MCF 10A (cell line): ENCODE measurements at regions not wholly inside any gene's neighbourhood (a gene's known extent, or its start where the extent isn't known, plus 50 kb on each side); places are given as distances from the start of the nearest gene placed in this dataset.

Experiments used
- BruUV-seq: library from RNA; stranded (reverse); fragments of 400-500 nt; replicated peaks from 2 replicates; lab custom pipeline; 2021; lab: Mats Ljungman, UMichigan
- CTCF ChIA-PET: fragments of 300-600 bp; sonication (Branson Sonifier 250); formaldehyde crosslinking; extraction: SDS; loops from one replicate; lab custom pipeline; 2021; ENCODE audit warnings: antibody characterized with exemption, inconsistent platforms; lab: Yijun Ruan, JAX
- POLR2A ChIA-PET: fragments of 300-600, 350-650 bp; sonication (Branson Sonifier 250); formaldehyde crosslinking; extraction: SDS; loops from one replicate; lab custom pipeline; 2020; ENCODE audit warnings: antibody characterized with exemption, inconsistent platforms; lab: Yijun Ruan, JAX
- DNase-seq: peaks from one replicate; pipeline ENCODE4 v3.0.0-alpha.2; 2018; ENCODE audit not compliant: unreplicated experiment
- H3K27ac Mint-ChIP-seq: one replicate; pipeline ENCODE4 v1.8.0; 2022; ENCODE audit warnings: mild to moderate bottlenecking, low read depth, mixed read lengths; ENCODE audit not compliant: unreplicated experiment
- H3K27me3 Mint-ChIP-seq: one replicate; pipeline ENCODE4 v1.8.0; 2022; ENCODE audit warnings: mixed read lengths; ENCODE audit not compliant: insufficient read depth, unreplicated experiment
- H3K36me3 Mint-ChIP-seq: one replicate; pipeline ENCODE4 v1.8.0; 2022; ENCODE audit warnings: mild to moderate bottlenecking, moderate library complexity, mixed read lengths; ENCODE audit not compliant: insufficient read depth, unreplicated experiment
- H3K4me1 Mint-ChIP-seq: one replicate; pipeline ENCODE4 v1.8.0; 2022; ENCODE audit warnings: mixed read lengths; ENCODE audit not compliant: insufficient read depth, unreplicated experiment
- H3K4me3 Mint-ChIP-seq: one replicate; pipeline ENCODE4 v1.8.0; 2022; ENCODE audit warnings: mild to moderate bottlenecking, moderate library complexity, mixed read lengths; ENCODE audit not compliant: unreplicated experiment
- H3K9me3 Mint-ChIP-seq: one replicate; pipeline ENCODE4 v1.8.0; 2022; ENCODE audit warnings: mixed read lengths; ENCODE audit not compliant: unreplicated experiment
- intact Hi-C: fragments of 100-400 bp; cut with micrococcal nuclease; formaldehyde crosslinking; loops from 2 replicates; pipeline ENCODE4 v1.14.1; 2022
- TF ChIP-seq, protein P1 (sequence below): fragments of 200-600 bp; IDR thresholded peaks from one replicate; pipeline ENCODE4 v1.8.0; 2022; ENCODE audit warnings: antibody characterized with exemption, mild to moderate bottlenecking; ENCODE audit not compliant: unreplicated experiment

DNA sequence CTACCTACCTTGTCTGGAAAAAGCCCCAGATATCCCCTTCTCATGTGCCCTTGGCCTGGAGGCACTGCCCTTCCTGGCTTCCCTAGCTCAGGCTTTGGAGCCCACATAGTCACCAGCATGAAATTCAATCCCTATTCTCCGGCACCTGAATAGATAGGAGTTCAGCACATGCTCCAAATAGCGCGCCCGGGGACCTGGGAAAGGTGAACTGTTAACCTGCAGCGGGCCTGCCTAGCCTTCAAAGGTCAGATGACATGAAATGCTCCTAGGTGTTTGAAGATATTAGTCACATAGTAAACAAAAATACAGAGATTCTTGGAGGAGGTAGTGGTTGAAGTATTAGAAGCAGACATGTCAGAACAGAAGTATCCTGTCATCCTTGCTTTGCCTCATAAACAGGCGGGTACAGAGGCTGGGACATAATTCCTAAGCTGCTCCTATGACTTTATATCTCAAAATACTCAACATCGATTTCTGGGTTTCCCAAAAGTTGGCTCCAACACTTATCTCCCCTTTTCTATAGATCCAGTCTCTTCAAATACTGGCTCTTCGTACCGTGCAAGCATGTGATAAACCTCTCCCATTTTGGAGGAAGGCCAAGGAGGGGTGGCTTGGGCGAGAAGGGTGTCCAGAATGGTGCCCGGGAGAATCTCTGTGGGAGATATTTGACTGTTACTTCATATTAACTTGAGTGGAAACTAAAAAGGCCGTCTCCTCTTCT is 88.0 kb upstream of the ANKH start:
- H3K9me3 Mint-ChIP-seq = no peaks in the 10 kb centered on the region
- H3K4me3 Mint-ChIP-seq = peak overlapping the region; percentile 43
- H3K27ac Mint-ChIP-seq = peak overlapping the region; percentile 79
- peak; percentile 70 for DNase-seq
- POLR2A ChIA-PET = interaction anchor here (0.7 to 1.6 kb wide), 8 partner anchors 9 to 390 kb away, joined by 3 to 5 read pairs (median 4); no protein-coding TSS in a partner anchor
- H3K36me3 Mint-ChIP-seq = no peaks in the 10 kb centered on the region
- CTCF ChIA-PET = interaction anchor here (0.6 to 4.2 kb wide), 11 partner anchors 10 to 832 kb away, joined by 3 to 18 read pairs (median 3); no protein-coding TSS in a partner anchor
- H3K27me3 Mint-ChIP-seq = no peaks in the 10 kb centered on the region
- TF ChIP-seq, protein P1, sequence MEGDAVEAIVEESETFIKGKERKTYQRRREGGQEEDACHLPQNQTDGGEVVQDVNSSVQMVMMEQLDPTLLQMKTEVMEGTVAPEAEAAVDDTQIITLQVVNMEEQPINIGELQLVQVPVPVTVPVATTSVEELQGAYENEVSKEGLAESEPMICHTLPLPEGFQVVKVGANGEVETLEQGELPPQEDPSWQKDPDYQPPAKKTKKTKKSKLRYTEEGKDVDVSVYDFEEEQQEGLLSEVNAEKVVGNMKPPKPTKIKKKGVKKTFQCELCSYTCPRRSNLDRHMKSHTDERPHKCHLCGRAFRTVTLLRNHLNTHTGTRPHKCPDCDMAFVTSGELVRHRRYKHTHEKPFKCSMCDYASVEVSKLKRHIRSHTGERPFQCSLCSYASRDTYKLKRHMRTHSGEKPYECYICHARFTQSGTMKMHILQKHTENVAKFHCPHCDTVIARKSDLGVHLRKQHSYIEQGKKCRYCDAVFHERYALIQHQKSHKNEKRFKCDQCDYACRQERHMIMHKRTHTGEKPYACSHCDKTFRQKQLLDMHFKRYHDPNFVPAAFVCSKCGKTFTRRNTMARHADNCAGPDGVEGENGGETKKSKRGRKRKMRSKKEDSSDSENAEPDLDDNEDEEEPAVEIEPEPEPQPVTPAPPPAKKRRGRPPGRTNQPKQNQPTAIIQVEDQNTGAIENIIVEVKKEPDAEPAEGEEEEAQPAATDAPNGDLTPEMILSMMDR = no peak
- intact Hi-C loops = no loop called here
- H3K4me1 Mint-ChIP-seq = peaks cover 19% of the 10 kb centered on the region
- BruUV-seq = no TSS peak

DNA sequence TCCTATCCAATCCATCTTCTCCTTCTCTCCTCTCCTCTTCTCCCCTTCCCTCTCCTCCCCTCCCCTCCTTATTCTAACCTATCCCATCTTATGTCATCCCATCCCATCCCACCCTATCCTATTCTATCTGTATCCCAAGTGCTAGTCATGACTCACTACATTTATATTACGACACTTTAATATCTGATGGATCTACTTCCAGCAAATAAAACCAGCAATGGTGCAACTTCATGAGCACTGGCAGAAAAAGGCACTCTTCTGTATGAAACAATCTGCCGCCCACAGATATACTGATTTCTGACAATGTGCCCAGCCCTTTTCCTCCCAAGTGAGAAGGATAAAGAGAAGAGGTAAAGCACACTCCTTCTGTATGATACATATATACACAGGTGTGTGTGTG is 86.6 kb upstream of the ANKH start:
- Mint-ChIP-seq H3K9me3 (no peaks in the 10 kb centered on the region), H3K27ac (no peak overlapping the region), H3K36me3 (no peaks in the 10 kb centered on the region), H3K4me3 (no peak overlapping the region), H3K4me1 (peaks cover 19% of the 10 kb centered on the region), H3K27me3 (no peaks in the 10 kb centered on the region)
- peak; percentile 76 for DNase-seq
- POLR2A ChIA-PET = interaction anchor here (0.5 to 2.0 kb wide), 5 partner anchors 33 to 273 kb away, joined by 3 to 8 read pairs (median 3); no protein-coding TSS in a partner anchor
- no TSS peak for BruUV-seq
- CTCF ChIA-PET = interaction anchor here (0.5 to 4.2 kb wide), 10 partner anchors 9 to 193 kb away, joined by 3 to 18 read pairs (median 4); no protein-coding TSS in a partner anchor
- intact Hi-C loops = no loop called here
- TF ChIP-seq, protein P1 = no peak

DNA sequence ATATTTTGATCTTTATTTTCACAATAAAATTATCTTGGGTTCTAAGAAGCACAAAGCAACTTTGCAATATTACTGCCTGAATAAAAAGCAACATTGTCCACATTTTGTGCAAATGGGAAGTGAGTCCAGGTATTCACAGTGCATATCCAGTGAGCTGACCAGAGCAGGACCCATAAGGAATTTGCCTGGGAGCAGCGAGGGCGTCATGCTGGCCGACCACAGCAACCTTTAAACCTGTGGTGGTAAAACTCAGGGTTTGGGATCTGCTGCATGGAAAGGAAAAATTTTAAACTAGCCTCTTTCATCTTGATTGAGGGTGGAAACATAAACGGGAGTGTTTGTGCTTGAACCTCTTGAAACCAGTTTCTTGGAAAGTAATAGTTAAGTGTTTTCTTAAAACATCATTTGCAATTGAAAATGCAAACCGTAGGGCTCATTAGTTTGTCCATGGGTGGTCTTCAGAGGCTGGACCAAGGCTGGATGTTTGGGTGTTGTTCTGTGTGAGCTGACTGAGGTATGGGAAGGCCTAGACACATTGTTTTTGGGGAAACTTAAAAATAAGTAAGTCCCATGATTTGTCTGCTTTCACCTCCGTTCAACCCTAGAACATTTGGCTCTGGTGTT is 85.0 kb upstream of the ANKH start:
- no peak overlapping the region for H3K4me3 Mint-ChIP-seq
- no TSS peak for BruUV-seq
- DNase-seq = no peak
- ChIA-PET CTCF (interaction anchor here (0.7 to 4.2 kb wide), 11 partner anchors 7 to 248 kb away, joined by 3 to 18 read pairs (median 3); no protein-coding TSS in a partner anchor), POLR2A (no interaction called here)
- intact Hi-C loops = no loop called here
- H3K27ac Mint-ChIP-seq = no peak overlapping the region
- H3K9me3 Mint-ChIP-seq = no peaks in the 10 kb centered on the region
- no peaks in the 10 kb centered on the region for H3K36me3 Mint-ChIP-seq
- H3K4me1 Mint-ChIP-seq = peaks cover 19% of the 10 kb centered on the region
- TF ChIP-seq, protein P1 = no peak
- H3K27me3 Mint-ChIP-seq = no peaks in the 10 kb centered on the region
